HG02588 (cell line): ENCODE measurements at regions not wholly inside any gene's neighbourhood (a gene's known extent, or its start where the extent isn't known, plus 50 kb on each side); places are given as distances from the start of the nearest gene placed in this dataset.

Experiments used
- ATAC-seq: cut with Tn5 transposase; IDR thresholded peaks from one replicate; pipeline ENCODE4 v1.9.1; 2021; ENCODE audit warnings: mild to moderate bottlenecking, moderate library complexity; ENCODE audit not compliant: unreplicated experiment

- ATAC-seq: no peak
Measured at GRCh38 chr3:107943786-107944523, 146.9 kb downstream of the CD47 start.

- no peak for ATAC-seq
Measured at GRCh38 chr3:107942951-107943749, 147.7 kb downstream of the CD47 start.

GRCh38 chr3:107942244-107942643 lies 148.6 kb downstream of the CD47 start:
- no peak for ATAC-seq

- ATAC-seq: no peak
Measured at GRCh38 chr3:107939691-107940442, 151.0 kb downstream of the CD47 start.

GRCh38 chr3:107938143-107938542 lies 152.7 kb downstream of the CD47 start:
- no peak for ATAC-seq

GRCh38 chr3:107934808-107935207 lies 156.0 kb downstream of the CD47 start:
- no peak for ATAC-seq

- ATAC-seq: no peak
Measured at GRCh38 chr3:107933450-107933849, 157.4 kb downstream of the CD47 start.

GRCh38 chr3:107931326-107931725 lies 159.5 kb downstream of the CD47 start:
- no peak for ATAC-seq

GRCh38 chr3:107929088-107929487 lies 161.7 kb downstream of the CD47 start:
- ATAC-seq: no peak

GRCh38 chr3:107928084-107928445 lies 162.8 kb downstream of the CD47 start:
- peak; percentile 15 for ATAC-seq

GRCh38 chr3:107927361-107928083 lies 163.3 kb downstream of the CD47 start:
- ATAC-seq: peak; percentile 96

GRCh38 chr3:107925851-107926250 lies 165.0 kb downstream of the CD47 start:
- ATAC-seq: no peak

- no peak for ATAC-seq
Measured at GRCh38 chr3:107921038-107921437, 169.8 kb downstream of the CD47 start.

GRCh38 chr3:107920538-107920937 lies 170.3 kb downstream of the CD47 start:
- no peak for ATAC-seq

- ATAC-seq: no peak
Measured at GRCh38 chr3:107919239-107919638, 171.6 kb downstream of the CD47 start.

GRCh38 chr3:107916171-107916570 lies 174.7 kb downstream of the CD47 start:
- no peak for ATAC-seq

GRCh38 chr3:107915706-107916105 lies 175.1 kb downstream of the CD47 start:
- ATAC-seq: no peak

- no peak for ATAC-seq
Measured at GRCh38 chr3:107913701-107914100, 177.1 kb downstream of the CD47 start.

- no peak for ATAC-seq
Measured at GRCh38 chr3:107911337-107912000, 179.4 kb downstream of the CD47 start.

- ATAC-seq: peak; percentile 98
Measured at GRCh38 chr3:107910713-107911259, 180.0 kb downstream of the CD47 start.
